Activated CD4-positive, alpha-beta T cell treated with anti-CD3 and anti-CD28 coated beads, Interleukin-10, Interleukin-2, amounts not matched to agents 100 ng/mL and 50 ng/mL, durations not matched to agents 16 hours and 8 hours (primary cell): ENCODE measurements at regions not wholly inside any gene's neighbourhood (a gene's known extent, or its start where the extent isn't known, plus 50 kb on each side); places are given as distances from the start of the nearest gene placed in this dataset.

ENCODE experiments used
- DNase-seq: peaks from one replicate; pipeline ENCODE4 v3.0.0-alpha.2; 2020

GRCh38 chr14:29475641-29476040 is 452.0 kb downstream of the PRKD1 start:
- DNase-seq = no peak

GRCh38 chr14:29486132-29486531 is 441.5 kb downstream of the PRKD1 start:
- no peak for DNase-seq

- DNase-seq = no peak
Measured at GRCh38 chr14:29489911-29490425, 437.7 kb downstream of the PRKD1 start.

- DNase-seq = no peak
Measured at GRCh38 chr14:29493849-29494248, 433.8 kb downstream of the PRKD1 start.

GRCh38 chr14:29494312-29494711 is 433.3 kb downstream of the PRKD1 start:
- no peak for DNase-seq

- no peak for DNase-seq
Measured at GRCh38 chr14:29503903-29504302, 423.7 kb downstream of the PRKD1 start.

GRCh38 chr14:29518335-29518734 is 409.3 kb downstream of the PRKD1 start:
- no peak for DNase-seq

GRCh38 chr14:29521526-29522137 is 406.0 kb downstream of the PRKD1 start:
- no peak for DNase-seq
